ENCODE measurements at regions not wholly inside any gene's neighbourhood (a gene's known extent, or its start where the extent isn't known, plus 50 kb on each side); places are given as distances from the start of the nearest gene placed in this dataset.

- no peak for ATAC-seq (ENCODE audit: poor library complexity)
- no peak for DNase-seq
- intact Hi-C loops (cut with DNase I), result no loop called here
Observed at GRCh38 chr12:132427174-132427768, 62.7 kb upstream of the FBRSL1 start.

- intact Hi-C loops (cut with DNase I), result no loop called here
- ATAC-seq (ENCODE audit: poor library complexity) (no peak), DNase-seq (no peak)
Observed at GRCh38 chr12:132426349-132427173, 63.4 kb upstream of the FBRSL1 start.

DNA sequence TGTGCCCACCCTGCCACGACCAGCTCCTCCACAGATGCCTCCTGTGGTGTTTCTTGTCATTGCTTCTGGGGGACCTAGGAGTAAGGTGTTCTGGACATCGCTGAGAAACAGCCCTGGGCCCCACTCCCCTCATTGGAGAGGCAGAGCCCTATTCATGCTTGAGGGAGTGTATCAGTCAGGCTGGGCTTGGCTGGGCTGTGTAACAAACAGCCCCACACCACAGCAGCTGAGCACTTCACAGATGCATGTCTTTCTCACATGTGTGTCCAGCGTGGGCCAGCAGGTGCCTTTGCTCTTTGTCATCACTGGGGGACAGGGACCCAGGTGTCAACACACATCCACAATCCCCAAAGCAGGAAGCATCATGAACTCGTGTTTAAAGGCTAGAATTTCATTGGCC lies 65.1 kb upstream of the FBRSL1 start:
- ATAC-seq (ENCODE audit: poor library complexity), result no peak
- no peak for DNase-seq
- intact Hi-C loops (cut with DNase I), result no loop called here

DNA sequence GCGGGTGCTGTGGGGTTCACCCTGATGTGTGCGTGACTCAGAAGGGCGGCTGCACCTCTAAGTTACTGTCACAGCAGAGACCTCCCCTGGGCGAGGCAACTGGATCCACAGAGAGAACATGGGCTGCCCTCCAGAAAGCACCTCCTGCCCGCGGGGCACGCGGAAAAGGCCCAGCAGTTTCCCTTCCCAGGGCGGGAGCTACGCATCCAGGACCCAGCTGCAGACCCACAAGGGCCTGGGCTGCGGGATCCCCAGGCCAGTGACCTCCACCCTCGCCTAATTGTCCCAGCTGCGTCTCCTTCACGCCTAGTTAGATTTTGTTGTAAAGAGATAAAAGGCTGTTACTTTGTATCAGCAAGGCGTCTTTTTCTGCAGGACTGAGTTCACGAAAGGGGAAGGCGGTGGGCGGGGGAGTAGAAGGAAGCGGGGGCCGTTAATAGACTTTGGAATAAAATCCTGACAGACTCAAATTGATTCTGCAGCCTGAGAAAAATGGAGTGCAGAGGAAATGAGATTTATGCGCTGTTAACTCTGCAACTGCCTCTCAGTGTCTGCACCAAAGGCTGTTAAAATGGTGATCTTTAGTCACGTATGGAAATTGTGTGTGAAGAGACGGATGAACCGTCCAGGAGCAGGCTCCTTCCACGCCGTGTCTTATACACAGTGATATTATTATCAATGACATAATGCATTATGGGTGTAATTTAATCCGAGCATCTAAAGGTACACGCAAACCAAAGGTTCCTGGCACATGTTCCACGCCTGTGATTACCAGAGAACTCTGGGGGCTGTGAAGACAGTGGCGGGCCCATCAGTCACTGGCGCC lies 65.9 kb upstream of the FBRSL1 start:
- intact Hi-C loops (cut with DNase I), result no loop called here
- no peak for DNase-seq
- ATAC-seq (ENCODE audit: poor library complexity), result no peak

DNA sequence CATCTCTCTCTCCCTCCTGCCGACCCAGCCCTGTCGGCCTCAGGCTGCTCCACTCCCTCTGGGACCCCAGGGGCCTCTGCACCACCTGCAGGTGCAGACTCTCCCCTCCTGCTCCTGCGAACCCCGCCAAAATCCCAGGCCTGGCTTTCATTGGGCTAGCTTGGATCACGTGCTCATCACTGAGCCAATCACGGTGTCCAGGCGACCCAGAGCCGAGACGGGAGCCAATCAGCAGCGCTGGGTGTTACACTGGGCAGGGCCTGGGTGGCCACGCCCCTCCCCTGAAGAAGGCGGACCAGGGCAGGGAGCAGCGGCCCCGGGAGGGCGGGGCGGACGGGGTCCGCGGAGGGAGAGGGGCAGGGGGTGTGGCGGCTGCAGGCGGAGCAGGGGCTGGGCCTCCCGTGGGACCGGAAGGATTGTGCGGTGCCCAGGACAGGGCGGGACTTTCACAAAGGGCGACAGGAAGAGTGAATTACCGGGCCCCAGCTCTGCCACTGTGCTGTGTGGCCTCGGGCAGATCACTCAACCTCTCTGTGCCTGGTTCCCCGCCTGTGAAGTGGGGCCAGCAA lies 66.6 kb upstream of the FBRSL1 start:
- intact Hi-C loops (cut with DNase I), result no loop called here
- ATAC-seq (ENCODE audit: poor library complexity) (no peak), DNase-seq (no peak)

- intact Hi-C loops (cut with DNase I), result no loop called here
- DNase-seq (no peak), ATAC-seq (ENCODE audit: poor library complexity) (no peak)
Observed at GRCh38 chr12:132422381-132423043, 67.4 kb upstream of the FBRSL1 start.

- ATAC-seq (ENCODE audit: poor library complexity), result no peak
- intact Hi-C loops (cut with DNase I), result no loop called here
- DNase-seq, result no peak
Observed at GRCh38 chr12:132422040-132422380, 67.9 kb upstream of the FBRSL1 start.

DNA sequence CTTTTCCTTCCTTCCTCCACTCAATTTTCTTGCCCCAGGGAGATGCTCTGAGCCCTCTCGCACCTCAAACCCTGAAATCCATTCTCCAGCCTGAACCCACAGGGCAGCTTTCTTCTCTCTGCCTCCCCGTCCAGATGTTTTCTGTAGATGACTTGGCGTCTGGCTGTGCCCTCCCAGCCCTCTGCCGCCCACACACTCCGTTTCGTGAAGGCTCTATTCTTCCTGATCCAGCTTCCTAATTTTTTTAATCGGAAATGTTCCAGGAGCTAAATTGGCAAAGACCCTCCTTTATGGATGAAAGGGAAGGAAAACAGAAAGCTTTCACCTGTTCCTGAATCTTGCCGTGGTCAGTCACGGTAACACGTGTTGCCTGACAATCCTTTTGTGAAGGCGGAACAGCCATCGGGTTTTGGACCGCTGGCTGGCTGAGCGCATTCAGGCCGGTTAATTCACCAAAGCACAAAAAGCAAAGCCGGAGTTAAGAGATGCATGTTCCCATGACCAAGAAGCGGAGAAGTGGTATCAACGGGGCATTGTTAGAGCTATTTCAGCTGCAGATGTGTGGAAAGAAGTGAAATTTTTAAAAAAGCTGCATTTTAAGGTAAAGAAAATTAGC lies 70.2 kb upstream of the FBRSL1 start:
- no peak for DNase-seq
- ATAC-seq (ENCODE audit: poor library complexity), result no peak
- intact Hi-C loops (cut with DNase I), result loop anchor here (10.0 kb wide), 1 partner anchor 265 kb away; no protein-coding TSS in a partner anchor

- intact Hi-C loops (cut with DNase I), result loop anchor here (10.0 kb wide), 1 partner anchor 264 kb away; no protein-coding TSS in a partner anchor
- no peak for DNase-seq
- no peak for ATAC-seq (ENCODE audit: poor library complexity)
Observed at GRCh38 chr12:132418393-132418925, 71.5 kb upstream of the FBRSL1 start.

DNA sequence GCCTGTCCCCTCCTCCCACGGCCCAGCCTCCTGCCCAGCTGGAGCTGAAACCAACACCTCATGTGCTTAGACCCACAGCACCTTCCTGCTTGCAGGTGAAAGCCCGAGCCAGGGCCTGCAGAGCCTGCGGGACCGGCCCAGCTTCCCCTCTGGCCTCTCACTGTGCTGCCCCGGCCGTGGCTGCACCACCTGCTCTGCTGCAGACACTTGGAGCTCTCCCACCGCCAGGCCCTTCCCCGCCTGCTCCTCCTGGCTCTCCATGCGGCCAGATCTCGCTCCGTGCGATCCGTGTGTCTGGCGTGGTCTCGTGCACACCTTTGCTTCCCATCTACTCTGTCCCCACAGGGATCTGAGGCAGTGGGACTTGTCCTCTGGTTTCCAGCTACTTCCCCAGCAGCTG lies 72.2 kb upstream of the FBRSL1 start:
- intact Hi-C loops (cut with DNase I), result loop anchor here (10.0 kb wide), 1 partner anchor 263 kb away; no protein-coding TSS in a partner anchor
- no peak for ATAC-seq (ENCODE audit: poor library complexity)
- no peak for DNase-seq

DNA sequence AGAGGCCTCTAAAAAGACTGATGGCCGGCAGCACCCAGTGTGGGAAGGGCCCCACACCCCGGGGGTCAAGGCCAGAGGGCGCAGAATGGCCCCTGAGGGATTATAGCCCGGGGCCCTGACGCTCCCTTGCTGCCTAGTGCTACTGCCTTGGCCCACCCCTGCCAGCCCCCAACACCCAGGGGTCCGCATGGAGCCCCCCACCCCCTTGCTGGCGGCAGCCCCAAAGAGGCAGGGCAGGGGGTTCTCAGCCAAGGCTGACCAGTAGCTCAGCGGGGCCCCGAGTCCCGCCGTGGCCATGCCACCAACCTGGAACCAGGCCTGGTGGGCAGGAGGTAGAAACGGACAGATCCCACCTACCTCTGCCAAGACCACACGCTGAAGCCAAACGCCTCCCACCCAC lies 73.1 kb upstream of the FBRSL1 start:
- DNase-seq (no peak), ATAC-seq (ENCODE audit: poor library complexity) (no peak)
- intact Hi-C loops (cut with DNase I), result loop anchor here (10.0 kb wide), 1 partner anchor 262 kb away; no protein-coding TSS in a partner anchor

GRCh38 chr12:132416121-132416673 lies 73.8 kb upstream of the FBRSL1 start:
- intact Hi-C loops (cut with DNase I), result loop anchor here (10.0 kb wide), 1 partner anchor 261 kb away; no protein-coding TSS in a partner anchor
- ATAC-seq (ENCODE audit: poor library complexity) (no peak), DNase-seq (no peak)

- DNase-seq (no peak), ATAC-seq (ENCODE audit: poor library complexity) (peak; percentile 9)
- intact Hi-C loops (cut with DNase I), result loop anchor here (2.0 to 10.0 kb wide), 3 partner anchors 107 to 261 kb away; no protein-coding TSS in a partner anchor
Observed at GRCh38 chr12:132415327-132416120, 74.4 kb upstream of the FBRSL1 start.

- intact Hi-C loops (cut with DNase I), result loop anchor here (2.0 to 10.0 kb wide), 3 partner anchors 108 to 260 kb away; no protein-coding TSS in a partner anchor
- ATAC-seq (ENCODE audit: poor library complexity) (peak; percentile 98), DNase-seq (peak; percentile 83)
Observed at GRCh38 chr12:132414634-132415326, 75.2 kb upstream of the FBRSL1 start.

DNA sequence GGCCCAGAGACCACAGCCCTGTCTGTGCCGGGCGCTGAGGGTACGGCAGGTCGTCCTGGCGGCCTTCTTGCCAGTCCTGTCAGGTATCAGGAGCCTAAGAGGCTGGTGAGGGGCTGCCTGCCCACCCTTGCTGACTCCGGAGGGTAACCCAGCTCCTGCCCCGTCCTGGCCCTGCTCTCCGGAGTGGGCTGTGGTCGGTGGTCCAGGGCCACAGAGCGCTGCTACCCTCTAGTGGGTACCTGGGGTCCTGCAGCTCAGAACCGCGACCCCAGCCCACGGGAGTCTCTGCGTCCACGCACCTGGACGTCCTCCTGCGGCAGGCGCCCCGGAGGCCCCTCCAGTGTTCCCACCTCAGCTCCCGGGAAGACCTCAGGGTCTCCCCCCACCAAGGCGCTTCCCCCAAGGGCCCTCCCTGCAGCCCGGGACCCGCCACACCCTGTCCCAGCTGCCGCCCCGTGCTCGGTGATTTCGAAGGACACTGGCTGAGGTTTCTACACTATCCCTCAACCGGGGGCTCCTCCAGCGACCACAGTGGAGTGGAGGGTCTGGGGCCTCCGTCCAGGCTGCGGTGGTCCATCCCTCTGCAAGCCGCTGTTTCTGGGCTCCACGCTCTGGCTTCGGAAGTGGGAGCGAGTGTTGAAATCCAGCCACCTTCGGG lies 75.9 kb upstream of the FBRSL1 start:
- ATAC-seq (ENCODE audit: poor library complexity) (no peak), DNase-seq (no peak)
- intact Hi-C loops (cut with DNase I), result loop anchor here (2.0 to 10.0 kb wide), 3 partner anchors 109 to 259 kb away; no protein-coding TSS in a partner anchor

Data from Right ventricle myocardium superior (tissue), 1 donor.